ENCODE measurements at regions not wholly inside any gene's neighbourhood (a gene's known extent, or its start where the extent isn't known, plus 50 kb on each side); places are given as distances from the start of the nearest gene placed in this dataset.

- TF ChIP-seq CTCF (IDR thresholded peaks at IDR 0.05): no peak
- Mint-ChIP-seq H3K4me1 (ENCODE audit: low read depth) (peaks cover 46% of the 10 kb centered on the region), H3K27ac (no peak overlapping the region), H3K27me3 (ENCODE audit: insufficient read depth) (peaks cover 2% of the 10 kb centered on the region), H3K9me3 (peaks cover 4% of the 10 kb centered on the region; the same call in 1 of the 2 replicates), H3K4me3 (no peak overlapping the region), H3K36me3 (ENCODE audit: low read depth) (peaks cover 4% of the 10 kb centered on the region; the same call in 1 of the 2 replicates)
- no peak for DNase-seq
Observed at GRCh38 chr6:145031001-145031400, 704.3 kb downstream of the EPM2A start.

DNA sequence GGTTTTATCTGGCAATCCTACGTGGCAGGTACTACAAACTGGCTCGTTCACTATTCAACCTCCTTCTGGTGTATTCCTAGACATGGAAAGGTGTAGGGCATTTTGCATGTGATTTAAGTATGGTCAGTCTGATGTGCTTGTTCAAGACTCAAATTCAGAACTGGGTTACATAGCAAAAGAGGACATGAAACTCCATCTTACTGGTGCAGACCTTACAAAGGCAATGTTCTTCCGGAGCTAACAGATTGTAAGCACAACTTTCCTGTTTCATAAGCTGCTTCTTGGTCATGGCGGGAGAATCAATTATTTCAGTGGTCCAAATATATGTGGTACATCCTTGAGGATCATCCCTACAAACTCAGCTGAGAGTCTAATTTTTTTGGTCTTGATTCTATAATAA, 703.4 kb downstream of the EPM2A start:
- TF ChIP-seq CTCF (IDR thresholded peaks at IDR 0.05): no peak
- no peak overlapping the region for H3K4me3 Mint-ChIP-seq
- no peak overlapping the region for H3K27ac Mint-ChIP-seq
- H3K4me1 Mint-ChIP-seq (ENCODE audit: low read depth): peaks cover 56% of the 10 kb centered on the region
- DNase-seq: no peak
- H3K36me3 Mint-ChIP-seq (ENCODE audit: low read depth): peaks cover 4% of the 10 kb centered on the region; the same call in 1 of the 2 replicates
- peaks cover 4% of the 10 kb centered on the region; the same call in 1 of the 2 replicates for H3K9me3 Mint-ChIP-seq
- H3K27me3 Mint-ChIP-seq (ENCODE audit: insufficient read depth): peaks cover 2% of the 10 kb centered on the region

- H3K9me3 Mint-ChIP-seq: peaks cover 4% of the 10 kb centered on the region; the same call in 1 of the 2 replicates
- peaks cover 4% of the 10 kb centered on the region; the same call in 1 of the 2 replicates for H3K36me3 Mint-ChIP-seq (ENCODE audit: low read depth)
- H3K27me3 Mint-ChIP-seq (ENCODE audit: insufficient read depth): peaks cover 2% of the 10 kb centered on the region
- DNase-seq: no peak
- no peak overlapping the region for H3K27ac Mint-ChIP-seq
- no peak for TF ChIP-seq CTCF (IDR thresholded peaks at IDR 0.05)
- H3K4me1 Mint-ChIP-seq (ENCODE audit: low read depth): peaks cover 57% of the 10 kb centered on the region
- no peak overlapping the region for H3K4me3 Mint-ChIP-seq
Observed at GRCh38 chr6:145032562-145033145, 702.7 kb downstream of the EPM2A start.

GRCh38 chr6:145034664-145035063, 700.7 kb downstream of the EPM2A start:
- Mint-ChIP-seq H3K36me3 (ENCODE audit: low read depth) (peaks cover 4% of the 10 kb centered on the region; the same call in 1 of the 2 replicates), H3K4me3 (no peak overlapping the region)

DNA sequence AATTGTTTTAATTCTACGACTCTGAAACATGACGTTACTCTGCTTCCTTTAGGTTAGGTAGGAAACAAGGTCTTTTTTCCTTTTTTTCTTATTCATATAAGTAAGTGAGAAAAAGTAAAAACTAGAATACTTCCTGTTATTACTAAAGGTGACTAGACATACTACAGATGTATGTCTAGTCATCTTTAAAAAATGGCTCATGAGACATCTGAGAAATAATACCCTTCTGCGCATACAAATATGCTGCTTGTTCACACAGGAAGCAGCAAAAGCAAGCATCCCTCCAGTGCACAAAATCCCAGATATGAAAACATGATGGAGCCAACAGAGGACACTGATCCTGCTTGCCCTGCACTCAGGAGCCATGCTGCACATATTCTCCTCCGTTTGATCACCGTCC, 699.1 kb downstream of the EPM2A start:
- Mint-ChIP-seq H3K27me3 (ENCODE audit: insufficient read depth) (peaks cover 2% of the 10 kb centered on the region), H3K4me3 (no peak overlapping the region), H3K9me3 (peaks cover 4% of the 10 kb centered on the region; the same call in 1 of the 2 replicates), H3K27ac (no peak overlapping the region), H3K4me1 (ENCODE audit: low read depth) (peaks cover 43% of the 10 kb centered on the region), H3K36me3 (ENCODE audit: low read depth) (peaks cover 4% of the 10 kb centered on the region; the same call in 1 of the 2 replicates)
- no peak for TF ChIP-seq CTCF (IDR thresholded peaks at IDR 0.05)
- no peak for DNase-seq

More at GRCh38 chr6:145034664-145035063, 700.7 kb downstream of the EPM2A start:
- peaks cover 2% of the 10 kb centered on the region for H3K27me3 Mint-ChIP-seq (ENCODE audit: insufficient read depth)
- no peak for DNase-seq
- H3K9me3 Mint-ChIP-seq: peaks cover 4% of the 10 kb centered on the region; the same call in 1 of the 2 replicates
- no peak for TF ChIP-seq CTCF (IDR thresholded peaks at IDR 0.05)
- peaks cover 48% of the 10 kb centered on the region for H3K4me1 Mint-ChIP-seq (ENCODE audit: low read depth)
- H3K27ac Mint-ChIP-seq: no peak overlapping the region

All from HFFc6 (cell line).